ENCODE measurements at regions not wholly inside any gene's neighbourhood (a gene's known extent, or its start where the extent isn't known, plus 50 kb on each side); places are given as distances from the start of the nearest gene placed in this dataset.

DNA sequence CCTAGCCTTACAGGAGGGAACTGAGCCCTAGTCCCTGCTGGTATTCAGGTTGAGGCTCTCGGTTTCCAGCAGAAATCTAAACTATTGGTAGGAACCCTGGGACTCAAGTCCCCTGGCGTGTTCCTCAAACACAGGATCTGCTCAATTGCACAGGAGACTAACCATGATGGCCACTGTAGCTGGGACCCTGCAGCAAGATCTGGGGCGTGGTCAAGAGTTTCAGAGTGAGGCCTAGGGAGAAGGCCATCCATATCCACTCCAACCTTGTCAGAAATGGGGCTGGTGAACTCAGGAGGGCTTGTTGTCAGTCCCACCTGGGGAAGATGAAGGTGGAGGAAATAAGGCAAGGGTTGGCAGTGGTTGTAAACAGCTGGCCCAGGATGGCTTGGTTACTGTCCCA, 49.9 kb upstream of the PAX6 start:
- Histone ChIP-seq H3K27me3 (ENCODE audit: insufficient read depth, low read depth, low read length) (no peaks in the 10 kb centered on the region), H4K20me1 (ENCODE audit: insufficient read depth) (no peaks in the 10 kb centered on the region)
- TF ChIP-seq EP300 (conservative IDR thresholded peaks at IDR 0.05; ENCODE audit: poor library complexity, severe bottlenecking) = no peak
- TF ChIP-seq POLR2AphosphoS5 (IDR thresholded peaks at IDR 0.05) = no peak
- no peak for TF ChIP-seq EZH2 (IDR thresholded peaks at IDR 0.05; ENCODE audit: borderline replicate concordance, insufficient read depth, low read length, poor library complexity, severe bottlenecking)
- TF ChIP-seq, protein P1, sequence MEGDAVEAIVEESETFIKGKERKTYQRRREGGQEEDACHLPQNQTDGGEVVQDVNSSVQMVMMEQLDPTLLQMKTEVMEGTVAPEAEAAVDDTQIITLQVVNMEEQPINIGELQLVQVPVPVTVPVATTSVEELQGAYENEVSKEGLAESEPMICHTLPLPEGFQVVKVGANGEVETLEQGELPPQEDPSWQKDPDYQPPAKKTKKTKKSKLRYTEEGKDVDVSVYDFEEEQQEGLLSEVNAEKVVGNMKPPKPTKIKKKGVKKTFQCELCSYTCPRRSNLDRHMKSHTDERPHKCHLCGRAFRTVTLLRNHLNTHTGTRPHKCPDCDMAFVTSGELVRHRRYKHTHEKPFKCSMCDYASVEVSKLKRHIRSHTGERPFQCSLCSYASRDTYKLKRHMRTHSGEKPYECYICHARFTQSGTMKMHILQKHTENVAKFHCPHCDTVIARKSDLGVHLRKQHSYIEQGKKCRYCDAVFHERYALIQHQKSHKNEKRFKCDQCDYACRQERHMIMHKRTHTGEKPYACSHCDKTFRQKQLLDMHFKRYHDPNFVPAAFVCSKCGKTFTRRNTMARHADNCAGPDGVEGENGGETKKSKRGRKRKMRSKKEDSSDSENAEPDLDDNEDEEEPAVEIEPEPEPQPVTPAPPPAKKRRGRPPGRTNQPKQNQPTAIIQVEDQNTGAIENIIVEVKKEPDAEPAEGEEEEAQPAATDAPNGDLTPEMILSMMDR (IDR thresholded peaks at IDR 0.05; ENCODE audit: poor library complexity, severe bottlenecking) = no peak
- no peak for TF ChIP-seq MXI1 (conservative IDR thresholded peaks at IDR 0.05; ENCODE audit: poor library complexity, severe bottlenecking)
- no peak for TF ChIP-seq RAD21 (conservative IDR thresholded peaks at IDR 0.05)
- TF ChIP-seq TAF1 (IDR thresholded peaks at IDR 0.05; ENCODE audit: low read depth) = no peak
- TF ChIP-seq, protein P2, sequence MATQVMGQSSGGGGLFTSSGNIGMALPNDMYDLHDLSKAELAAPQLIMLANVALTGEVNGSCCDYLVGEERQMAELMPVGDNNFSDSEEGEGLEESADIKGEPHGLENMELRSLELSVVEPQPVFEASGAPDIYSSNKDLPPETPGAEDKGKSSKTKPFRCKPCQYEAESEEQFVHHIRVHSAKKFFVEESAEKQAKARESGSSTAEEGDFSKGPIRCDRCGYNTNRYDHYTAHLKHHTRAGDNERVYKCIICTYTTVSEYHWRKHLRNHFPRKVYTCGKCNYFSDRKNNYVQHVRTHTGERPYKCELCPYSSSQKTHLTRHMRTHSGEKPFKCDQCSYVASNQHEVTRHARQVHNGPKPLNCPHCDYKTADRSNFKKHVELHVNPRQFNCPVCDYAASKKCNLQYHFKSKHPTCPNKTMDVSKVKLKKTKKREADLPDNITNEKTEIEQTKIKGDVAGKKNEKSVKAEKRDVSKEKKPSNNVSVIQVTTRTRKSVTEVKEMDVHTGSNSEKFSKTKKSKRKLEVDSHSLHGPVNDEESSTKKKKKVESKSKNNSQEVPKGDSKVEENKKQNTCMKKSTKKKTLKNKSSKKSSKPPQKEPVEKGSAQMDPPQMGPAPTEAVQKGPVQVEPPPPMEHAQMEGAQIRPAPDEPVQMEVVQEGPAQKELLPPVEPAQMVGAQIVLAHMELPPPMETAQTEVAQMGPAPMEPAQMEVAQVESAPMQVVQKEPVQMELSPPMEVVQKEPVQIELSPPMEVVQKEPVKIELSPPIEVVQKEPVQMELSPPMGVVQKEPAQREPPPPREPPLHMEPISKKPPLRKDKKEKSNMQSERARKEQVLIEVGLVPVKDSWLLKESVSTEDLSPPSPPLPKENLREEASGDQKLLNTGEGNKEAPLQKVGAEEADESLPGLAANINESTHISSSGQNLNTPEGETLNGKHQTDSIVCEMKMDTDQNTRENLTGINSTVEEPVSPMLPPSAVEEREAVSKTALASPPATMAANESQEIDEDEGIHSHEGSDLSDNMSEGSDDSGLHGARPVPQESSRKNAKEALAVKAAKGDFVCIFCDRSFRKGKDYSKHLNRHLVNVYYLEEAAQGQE (IDR thresholded peaks at IDR 0.05; ENCODE audit: borderline replicate concordance) = no peak
- TF ChIP-seq SMC3 (conservative IDR thresholded peaks at IDR 0.05; ENCODE audit: poor library complexity) = no peak

More for the DNA sequence above, 49.9 kb upstream of the PAX6 start:
- H3F3A ChIP-seq (ENCODE audit: insufficient read depth, low read length, poor library complexity, severe bottlenecking) = no peaks in the 10 kb centered on the region
- H3K9me2 ChIP-seq (ENCODE audit: insufficient read depth, low read length) = no peaks in the 10 kb centered on the region
- H3K79me2 ChIP-seq (replicated peaks; ENCODE audit: insufficient read depth, low read length) = no peaks in the 10 kb centered on the region
- H3K9me3 ChIP-seq (ENCODE audit: low read length) = no peaks in the 10 kb centered on the region
- no peak overlapping the region for H3K27ac ChIP-seq (ENCODE audit: low read length)
- H3K4me2 ChIP-seq (ENCODE audit: low read length) = no peak overlapping the region
- H3K9ac ChIP-seq (ENCODE audit: low read length) = no peak overlapping the region
- no peak overlapping the region for H3K4me3 ChIP-seq (ENCODE audit: low read length)
- no peak overlapping the region for H2AFZ ChIP-seq (ENCODE audit: low read depth, low read length)
- no peaks in the 10 kb centered on the region for H3K36me3 ChIP-seq (ENCODE audit: insufficient read depth, low read length)

All from neural cell (in vitro differentiated cells).